Pancreas (tissue), 10 donors: ENCODE measurements at regions not wholly inside any gene's neighbourhood (a gene's known extent, or its start where the extent isn't known, plus 50 kb on each side); places are given as distances from the start of the nearest gene placed in this dataset.
"Not testable (repeated sequence)": the region's sequence is repeated elsewhere in the genome, so short reads cannot be mapped to it uniquely, and the experiment has no call there.

ENCODE experiments used
- ATAC-seq, 4 donors: fragments of 200-7000 bp; cut with Tn5 transposase; one replicate each; pipeline versions ENCODE4 v1.8.0 to v1.9.1; 2020; ENCODE audit warnings: mild to moderate bottlenecking in 4 of 4, moderate library complexity in 4 of 4
- DNase-seq, 6 donors: peaks; one replicate each; pipeline ENCODE4 v3.0.0-alpha.2; 2020
- FAIRE-seq: peaks from 2 replicates; lab custom pipeline; 2012; peaks lifted over from hg19 to GRCh38; lab: Jason Lieb, UNC
- H3K27ac ChIP-seq, 4 donors: fragments of 200-600 bp; sonication (generic); 1 replicate in 3 of 4; 2 replicates in 1 of 4; pipeline versions ENCODE4 v1.5.0 to v1.8.0; 2020
- H3K27me3 ChIP-seq, 4 donors: fragments of 200-600 bp; one replicate each; pipeline ENCODE4 v1.8.0; 2021
- H3K36me3 ChIP-seq, 3 donors: fragments of 200-600 bp; sonication (generic) in 1 of 3; one replicate each; pipeline versions ENCODE4 v1.5.0 to v1.8.0; 2020 to 2021
- H3K4me1 ChIP-seq, 3 donors: fragments of 200-600 bp; one replicate each; pipeline ENCODE4 v1.8.0; 2021
- H3K4me3 ChIP-seq, 4 donors: fragments of 200-600 bp; sonication (generic) in 2 of 4; one replicate each; pipeline versions ENCODE4 v1.5.0 to v1.8.0; 2020 to 2021
- H3K9me3 ChIP-seq, 4 donors: fragments of 200-600 bp; one replicate each; pipeline ENCODE4 v1.8.0; 2021
- WGBS, 2 donors: extraction: QIAGEN DNeasy Blood & Tissue Kit; methylation state at CpG; one replicate each; pipeline ENCODE4 v1.1.7; 2013; 5-methylcytosine and 5-hydroxymethylcytosine counted together
- intact Hi-C, 3 donors: fragments of 100-400 bp; cut with DNase I; formaldehyde crosslinking; loops; one replicate each; pipeline versions ENCODE4 v1.11.1 to v1.14.2; 2022
- donor health status: healthy with polysubstance abuse.
- donor health status: DM: no; HTN: no; CAD: no; lungs with moderate emphysema.
- donor health status: DM: no; HTN: no; CAD: no.
- donor health status: control.
- donor health status: control.
- donor health status: Bipolar disorder and iron deficiency.
- donor health status: DM: yes; HTN: yes; CAD: no.
- donor health status: DM: no; HTN: no; CAD: no.
- donor health status: DM: no; HTN: no; CAD: no.
- donor health status: DM: yes; HTN: yes; CAD: no.

DNA sequence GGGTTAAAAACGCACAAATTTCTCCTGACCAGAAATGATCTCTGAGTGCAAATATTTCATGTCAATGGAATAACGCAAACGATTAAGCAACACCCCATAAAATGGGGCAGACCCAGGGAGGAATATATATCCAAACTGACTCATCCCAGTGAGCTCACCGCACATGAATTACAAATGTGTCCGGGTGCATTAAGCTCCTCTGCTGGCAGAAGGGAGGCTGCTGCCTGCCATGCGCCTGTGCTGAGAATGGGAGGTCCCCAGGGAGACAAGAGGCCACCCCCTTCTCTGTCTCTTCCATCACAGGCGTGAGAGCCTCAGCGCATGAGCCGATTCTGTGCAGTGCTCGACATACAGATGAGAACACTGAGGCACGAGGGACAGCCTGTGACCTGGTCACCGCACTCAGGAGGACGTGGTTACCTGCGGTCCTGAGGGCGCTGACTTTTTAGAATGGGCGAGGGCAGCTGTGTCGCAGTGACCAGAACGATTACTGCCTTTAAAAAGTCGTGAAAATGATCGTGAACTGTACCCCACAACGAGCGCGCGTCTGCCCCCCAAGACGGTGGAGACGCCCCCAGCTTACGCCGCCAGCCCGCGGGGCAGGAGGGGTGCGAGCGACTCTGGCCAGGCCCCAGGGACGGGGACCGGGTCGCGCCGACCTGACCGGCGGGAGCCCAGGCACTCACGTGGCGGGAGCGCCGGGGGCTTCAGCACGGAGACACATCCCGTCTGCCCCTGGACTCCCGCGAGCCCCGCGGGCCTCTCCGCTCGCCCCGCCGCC lies 188.5 kb downstream of the ADRA2C start:
- peak in 5 of 6 donors; percentile 32 to 64 (median 54) for DNase-seq
- Histone ChIP-seq H3K27ac (peak overlapping the region; percentile 22 to 70 (median 48)), H3K4me3 (peak overlapping the region; percentile 22 to 89 (median 60))
- H3K36me3 ChIP-seq, H3K4me1 ChIP-seq, intact Hi-C loops, ATAC-seq, H3K9me3 ChIP-seq, FAIRE-seq, H3K27me3 ChIP-seq: not testable (repeated sequence)
- WGBS, 2 donors: 1% methylated on average over 46 to 53 of the region's 53 CpGs

DNA sequence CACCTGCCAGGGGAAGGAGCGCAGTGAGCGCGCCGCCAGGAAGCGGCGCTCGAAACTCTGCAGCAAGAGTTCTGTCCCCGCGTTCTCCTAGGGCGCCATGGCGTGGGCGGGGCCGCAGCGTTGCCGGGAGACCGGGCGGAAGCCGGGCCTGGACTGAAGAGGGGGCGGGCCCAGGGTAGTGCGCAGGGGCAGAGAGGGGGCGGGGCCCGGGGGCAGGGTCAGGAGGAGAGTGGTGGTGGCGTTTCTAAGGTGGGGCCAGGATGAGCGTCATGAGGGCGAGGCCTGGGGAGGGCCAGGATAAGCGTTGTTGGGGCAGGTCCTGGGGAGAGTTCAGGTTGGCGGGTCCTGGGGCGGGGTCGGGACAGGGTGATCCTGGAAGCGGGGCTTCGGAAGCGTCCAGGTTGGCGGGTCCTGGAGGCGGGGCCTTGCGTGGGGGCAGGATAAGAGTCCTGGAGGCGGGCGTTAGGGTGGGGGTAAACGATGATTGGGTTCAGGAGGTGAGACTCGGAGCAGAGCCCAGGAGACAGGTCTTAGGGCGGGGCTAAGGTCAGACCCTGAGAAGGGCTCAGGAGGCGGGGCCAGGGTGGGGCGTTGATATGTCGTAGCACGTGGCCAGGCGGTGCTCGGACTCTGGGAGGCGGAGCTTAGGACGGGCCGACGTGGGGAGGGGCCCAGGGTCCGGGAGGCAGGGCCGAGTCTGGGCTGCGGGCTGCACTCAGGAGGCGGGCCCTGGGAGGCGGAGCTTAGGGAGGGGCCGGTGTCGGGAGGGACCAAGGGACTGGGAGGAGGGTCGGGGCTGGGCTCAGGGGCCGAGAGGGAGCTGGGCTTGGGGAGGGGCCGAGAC lies 189.4 kb downstream of the ADRA2C start:
- WGBS, 2 donors: 0 to 1% methylated on average over 49 to 60 of the region's 60 CpGs
- H3K9me3 ChIP-seq, intact Hi-C loops, H3K36me3 ChIP-seq, H3K4me1 ChIP-seq, H3K27me3 ChIP-seq: not testable (repeated sequence)
- DNase-seq (peak; percentile 98 to 100 (median 100)), ATAC-seq (peak; percentile 100), FAIRE-seq (peak; percentile 72)
- Histone ChIP-seq H3K4me3 (peak overlapping the region; percentile 22 to 89 (median 60)), H3K27ac (peak overlapping the region; percentile 43 to 70 (median 60))

- intact Hi-C loops, H3K36me3 ChIP-seq, H3K9me3 ChIP-seq, ATAC-seq, H3K27me3 ChIP-seq, DNase-seq, FAIRE-seq, H3K4me1 ChIP-seq: not testable (repeated sequence)
- peak overlapping the region; percentile 15 to 89 (median 22) for H3K4me3 ChIP-seq
- 4 to 13% methylated on average over 23 to 38 of the region's 38 CpGs for WGBS, 2 donors
- H3K27ac ChIP-seq: peak overlapping the region in 2 of 4 donors; percentile 37 to 61
Measured at GRCh38 chr4:3956165-3956867, 190.1 kb downstream of the ADRA2C start.

DNA sequence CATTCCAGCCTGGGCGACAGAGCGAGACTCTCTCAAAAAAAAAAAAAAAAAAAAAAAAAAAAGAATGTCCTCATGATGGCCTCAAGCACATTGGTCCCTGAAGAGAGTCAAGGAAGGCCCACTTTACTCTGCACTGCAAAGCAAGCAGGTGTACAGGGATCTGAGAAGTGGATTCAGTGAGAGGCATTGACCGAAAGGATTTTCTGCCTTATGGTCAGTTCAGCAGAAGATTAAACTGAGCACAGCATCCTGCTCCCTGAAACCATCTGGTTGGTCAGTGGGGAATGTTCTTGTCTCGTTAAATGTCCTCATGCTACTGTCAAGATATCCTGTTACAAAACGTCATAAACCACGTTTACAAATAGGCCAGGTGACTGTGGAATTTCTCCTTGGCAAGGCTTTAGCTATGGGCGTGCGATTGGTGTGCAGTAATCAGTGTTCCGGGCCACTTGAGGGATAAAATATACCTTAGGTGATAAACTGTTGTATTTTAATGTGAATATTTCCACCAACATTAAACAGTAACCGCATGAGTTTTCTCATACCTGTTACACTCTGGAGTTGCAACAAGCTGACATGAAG lies 195.0 kb downstream of the ADRA2C start:
- ATAC-seq, H3K4me3 ChIP-seq, H3K27ac ChIP-seq, intact Hi-C loops, DNase-seq, H3K9me3 ChIP-seq, H3K27me3 ChIP-seq, FAIRE-seq, H3K36me3 ChIP-seq, H3K4me1 ChIP-seq: not testable (repeated sequence)
- 26 to 42% methylated on average over 8 to 10 of the region's 10 CpGs for WGBS, 2 donors

- WGBS, 2 donors: 69 to 84% methylated on average over 24 of the region's 24 CpGs
- H3K4me1 ChIP-seq, intact Hi-C loops, H3K27me3 ChIP-seq, H3K27ac ChIP-seq, H3K4me3 ChIP-seq, FAIRE-seq, ATAC-seq, H3K9me3 ChIP-seq, H3K36me3 ChIP-seq: not testable (repeated sequence)
- DNase-seq: peak in 1 of 6 donors; percentile 61
Measured at GRCh38 chr4:3964572-3965278, 198.5 kb downstream of the ADRA2C start.

- H3K4me3 ChIP-seq, H3K9me3 ChIP-seq, FAIRE-seq, H3K36me3 ChIP-seq, H3K27ac ChIP-seq, DNase-seq, H3K27me3 ChIP-seq, ATAC-seq, intact Hi-C loops, H3K4me1 ChIP-seq: not testable (repeated sequence)
- 70 to 82% methylated on average over 14 of the region's 14 CpGs for WGBS, 2 donors
Measured at GRCh38 chr4:3967204-3967603, 201.0 kb downstream of the ADRA2C start.

DNA sequence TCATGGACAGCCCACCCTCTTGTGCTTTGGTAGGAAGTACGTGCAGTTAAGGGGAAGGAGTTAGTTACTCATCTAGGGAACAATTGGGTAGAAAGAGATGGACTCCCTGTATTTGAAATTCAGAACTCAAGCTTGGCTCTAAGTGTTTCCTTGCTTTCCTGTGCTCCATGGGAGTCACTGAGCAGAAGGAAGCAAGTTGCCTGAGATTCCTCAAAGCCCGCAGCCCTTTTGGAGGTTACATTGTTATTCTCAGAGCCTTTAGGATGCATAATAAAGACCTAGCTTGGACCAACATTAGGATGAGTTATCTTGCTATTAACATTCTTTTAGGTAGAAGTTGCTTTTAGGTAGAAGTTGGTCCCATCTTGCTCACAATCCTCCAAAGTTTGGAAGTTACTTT lies 206.4 kb downstream of the ADRA2C start:
- FAIRE-seq: not testable (repeated sequence)
- 23 to 46% methylated on average over 2 of the region's 2 CpGs for WGBS, 2 donors

DNA sequence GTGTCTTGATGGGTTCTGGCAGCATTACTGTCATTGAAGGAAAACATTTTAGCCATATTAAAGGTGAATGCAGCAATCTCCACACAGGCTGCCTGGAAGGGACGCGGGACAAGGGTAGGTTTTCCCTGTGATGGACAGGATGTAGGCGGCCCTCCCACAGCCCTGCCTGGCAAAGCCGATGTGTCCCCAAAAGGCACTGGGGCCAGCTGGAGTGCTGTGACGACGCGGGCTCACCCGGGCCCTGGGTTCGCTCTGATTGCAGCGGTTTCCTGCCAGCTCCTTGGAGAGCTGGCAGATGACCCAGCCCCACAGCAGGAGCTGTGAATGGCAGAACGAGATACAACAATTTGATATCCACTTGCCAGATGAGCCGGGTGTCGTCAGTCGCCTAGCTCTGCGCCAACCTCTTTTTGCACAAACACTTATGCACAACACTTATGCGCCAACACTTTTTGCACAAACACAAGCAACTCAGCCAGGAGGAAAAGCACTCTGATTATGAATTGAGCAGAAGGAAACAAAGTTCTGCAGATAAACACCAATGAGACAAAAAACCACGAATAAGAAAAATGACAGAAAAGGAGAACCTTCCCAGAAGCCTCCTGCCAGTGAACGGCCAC lies 207.5 kb downstream of the ADRA2C start:
- H3K27ac ChIP-seq, H3K36me3 ChIP-seq, FAIRE-seq, ATAC-seq, H3K4me1 ChIP-seq, H3K4me3 ChIP-seq, H3K9me3 ChIP-seq, intact Hi-C loops, H3K27me3 ChIP-seq, DNase-seq: not testable (repeated sequence)
- 43 to 71% methylated on average over 16 of the region's 18 CpGs for WGBS, 2 donors

More for the DNA sequence above, 206.4 kb downstream of the ADRA2C start:
- H3K4me3 ChIP-seq, H3K9me3 ChIP-seq, H3K4me1 ChIP-seq, H3K36me3 ChIP-seq, H3K27me3 ChIP-seq, H3K27ac ChIP-seq, intact Hi-C loops, ATAC-seq, DNase-seq: not testable (repeated sequence)

- 12 to 31% methylated on average over 6 of the region's 6 CpGs for WGBS, 2 donors
- ATAC-seq, H3K4me3 ChIP-seq, H3K27me3 ChIP-seq, H3K9me3 ChIP-seq, H3K4me1 ChIP-seq, FAIRE-seq, intact Hi-C loops, H3K36me3 ChIP-seq, DNase-seq, H3K27ac ChIP-seq: not testable (repeated sequence)
Measured at GRCh38 chr4:3983518-3984125, 217.4 kb downstream of the ADRA2C start.
